ENCODE measurements at regions not wholly inside any gene's neighbourhood (a gene's known extent, or its start where the extent isn't known, plus 50 kb on each side); places are given as distances from the start of the nearest gene placed in this dataset.
"Not testable (repeated sequence)": the region's sequence is repeated elsewhere in the genome, so short reads cannot be mapped to it uniquely, and the experiment has no call there.

GRCh38 chrX:34341814-34342213 is 209.7 kb upstream of the FAM47A start:
- H3K36me3 ChIP-seq, result no peaks in the 10 kb centered on the region
- no peak for DNase-seq
- no peak overlapping the region for H3K27ac ChIP-seq
- WGBS, 3 donors, result 61 to 66% (median 65%) methylated on average over 4 of the region's 4 CpGs
- intact Hi-C loops (cut with DNase I), result no loop called here
- no peak overlapping the region for H3K4me3 ChIP-seq
- TF ChIP-seq CTCF (IDR thresholded peaks at IDR 0.05) (no peak), POLR2A (IDR thresholded peaks at IDR 0.05) (no peak), EP300 (IDR thresholded peaks at IDR 0.05) (no peak)
- no peaks in the 10 kb centered on the region for H3K27me3 ChIP-seq
- H3K4me1 ChIP-seq (ENCODE audit: insufficient read depth), result no peaks in the 10 kb centered on the region
- no peaks in the 10 kb centered on the region for H3K9me3 ChIP-seq

GRCh38 chrX:34341258-34341657 is 209.1 kb upstream of the FAM47A start:
- no peaks in the 10 kb centered on the region for H3K36me3 ChIP-seq
- no peaks in the 10 kb centered on the region for H3K27me3 ChIP-seq
- H3K4me3 ChIP-seq, result no peak overlapping the region
- H3K4me1 ChIP-seq (ENCODE audit: insufficient read depth), result no peaks in the 10 kb centered on the region
- H3K27ac ChIP-seq, result no peak overlapping the region
- no peak for DNase-seq
- no peaks in the 10 kb centered on the region for H3K9me3 ChIP-seq
- intact Hi-C loops (cut with DNase I), result no loop called here
- TF ChIP-seq POLR2A (IDR thresholded peaks at IDR 0.05) (no peak), CTCF (IDR thresholded peaks at IDR 0.05) (no peak), EP300 (IDR thresholded peaks at IDR 0.05) (no peak)

GRCh38 chrX:34338046-34338445 is 205.9 kb upstream of the FAM47A start:
- intact Hi-C loops (cut with DNase I), result no loop called here
- DNase-seq, result no peak
- no peak overlapping the region for H3K27ac ChIP-seq
- H3K9me3 ChIP-seq, result no peaks in the 10 kb centered on the region
- TF ChIP-seq CTCF (IDR thresholded peaks at IDR 0.05), result no peak
- no peak for TF ChIP-seq POLR2A (IDR thresholded peaks at IDR 0.05)
- TF ChIP-seq EP300 (IDR thresholded peaks at IDR 0.05), result no peak
- H3K4me3 ChIP-seq, result no peak overlapping the region
- H3K4me1 ChIP-seq (ENCODE audit: insufficient read depth), result no peaks in the 10 kb centered on the region
- no peaks in the 10 kb centered on the region for H3K36me3 ChIP-seq
- H3K27me3 ChIP-seq, result no peaks in the 10 kb centered on the region

- H3K4me3 ChIP-seq; DNase-seq; H3K27me3 ChIP-seq; intact Hi-C loops (cut with DNase I); H3K27ac ChIP-seq; H3K4me1 ChIP-seq (ENCODE audit: insufficient read depth); H3K36me3 ChIP-seq; H3K9me3 ChIP-seq: not testable (repeated sequence)
- WGBS, 3 donors, result 54 to 62% (median 60%) methylated on average over 2 of the region's 2 CpGs
Measured at GRCh38 chrX:34335376-34335775, 203.3 kb upstream of the FAM47A start.

GRCh38 chrX:34332334-34332733 is 200.2 kb upstream of the FAM47A start:
- no peaks in the 10 kb centered on the region for H3K9me3 ChIP-seq
- no peaks in the 10 kb centered on the region for H3K4me1 ChIP-seq (ENCODE audit: insufficient read depth)
- no peaks in the 10 kb centered on the region for H3K36me3 ChIP-seq
- no peak overlapping the region for H3K27ac ChIP-seq
- intact Hi-C loops (cut with DNase I), result no loop called here
- TF ChIP-seq POLR2A (IDR thresholded peaks at IDR 0.05) (no peak), EP300 (IDR thresholded peaks at IDR 0.05) (no peak), CTCF (IDR thresholded peaks at IDR 0.05) (no peak)
- 34 to 41% (median 34%) methylated on average over 2 of the region's 2 CpGs for WGBS, 3 donors
- H3K4me3 ChIP-seq, result no peak overlapping the region
- no peak for DNase-seq
- no peaks in the 10 kb centered on the region for H3K27me3 ChIP-seq

Data from ovary (tissue), 7 donors.